Neural crest cell (in vitro differentiated cells): ENCODE measurements at regions not wholly inside any gene's neighbourhood (a gene's known extent, or its start where the extent isn't known, plus 50 kb on each side); places are given as distances from the start of the nearest gene placed in this dataset.

Experiments used
- DNase-seq: peaks from one replicate; pipeline ENCODE4 v3.0.0; 2021; ENCODE audit warnings: low read depth, mixed read lengths, low spot score
- H3K27ac Mint-ChIP-seq: one replicate; pipeline ENCODE4 v1.8.0; 2021; ENCODE audit warnings: mild to moderate bottlenecking, mixed read lengths; ENCODE audit not compliant: unreplicated experiment
- H3K27me3 Mint-ChIP-seq: 2 replicates; pipeline ENCODE4 v1.8.0; 2021; ENCODE audit warnings: low read depth, mild to moderate bottlenecking, mixed read lengths
- H3K36me3 Mint-ChIP-seq: 2 replicates; pipeline ENCODE4 v1.8.0; 2021; ENCODE audit warnings: low read depth, mild to moderate bottlenecking, mixed read lengths
- H3K4me1 Mint-ChIP-seq: 2 replicates; pipeline ENCODE4 v1.8.0; 2021; ENCODE audit warnings: mixed read lengths
- H3K4me3 Mint-ChIP-seq: one replicate; pipeline ENCODE4 v1.8.0; 2021; ENCODE audit warnings: mild to moderate bottlenecking, mixed read lengths
- H3K9me3 Mint-ChIP-seq: 2 replicates; pipeline ENCODE4 v1.8.0; 2021; ENCODE audit warnings: mixed read lengths
- TF ChIP-seq, protein P1 (sequence below): fragments of 200-600 bp; sonication (generic); conservative IDR thresholded peaks from 2 replicates; pipeline ENCODE4 v1.5.0; 2021; ENCODE audit warnings: antibody characterized with exemption, mild to moderate bottlenecking

DNA sequence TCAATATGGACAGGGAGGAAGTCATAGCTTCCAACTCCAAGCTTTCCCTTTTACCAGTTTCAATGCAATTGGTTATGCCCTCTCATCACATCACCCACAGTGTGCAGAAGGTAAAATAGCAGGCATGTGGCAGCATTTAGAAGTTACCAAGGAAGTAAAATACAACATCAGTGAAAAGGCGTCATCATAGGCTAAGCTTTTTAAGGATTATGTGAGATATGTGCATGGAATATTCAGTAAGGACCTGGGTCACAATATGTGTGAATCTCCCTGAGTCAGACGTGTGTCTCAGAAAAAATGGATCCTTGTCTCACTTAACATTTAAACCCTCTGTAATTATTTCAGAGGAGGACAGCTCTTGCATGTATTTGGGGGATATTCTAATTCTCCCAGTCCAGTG is 522.8 kb upstream of the POM121L12 start:
- no peaks in the 10 kb centered on the region for H3K36me3 Mint-ChIP-seq
- peaks cover 6% of the 10 kb centered on the region for H3K9me3 Mint-ChIP-seq
- H3K27ac Mint-ChIP-seq: no peak overlapping the region
- TF ChIP-seq, protein P1, sequence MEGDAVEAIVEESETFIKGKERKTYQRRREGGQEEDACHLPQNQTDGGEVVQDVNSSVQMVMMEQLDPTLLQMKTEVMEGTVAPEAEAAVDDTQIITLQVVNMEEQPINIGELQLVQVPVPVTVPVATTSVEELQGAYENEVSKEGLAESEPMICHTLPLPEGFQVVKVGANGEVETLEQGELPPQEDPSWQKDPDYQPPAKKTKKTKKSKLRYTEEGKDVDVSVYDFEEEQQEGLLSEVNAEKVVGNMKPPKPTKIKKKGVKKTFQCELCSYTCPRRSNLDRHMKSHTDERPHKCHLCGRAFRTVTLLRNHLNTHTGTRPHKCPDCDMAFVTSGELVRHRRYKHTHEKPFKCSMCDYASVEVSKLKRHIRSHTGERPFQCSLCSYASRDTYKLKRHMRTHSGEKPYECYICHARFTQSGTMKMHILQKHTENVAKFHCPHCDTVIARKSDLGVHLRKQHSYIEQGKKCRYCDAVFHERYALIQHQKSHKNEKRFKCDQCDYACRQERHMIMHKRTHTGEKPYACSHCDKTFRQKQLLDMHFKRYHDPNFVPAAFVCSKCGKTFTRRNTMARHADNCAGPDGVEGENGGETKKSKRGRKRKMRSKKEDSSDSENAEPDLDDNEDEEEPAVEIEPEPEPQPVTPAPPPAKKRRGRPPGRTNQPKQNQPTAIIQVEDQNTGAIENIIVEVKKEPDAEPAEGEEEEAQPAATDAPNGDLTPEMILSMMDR: no peak
- no peaks in the 10 kb centered on the region for H3K4me1 Mint-ChIP-seq
- H3K27me3 Mint-ChIP-seq: no peaks in the 10 kb centered on the region
- H3K4me3 Mint-ChIP-seq: no peak overlapping the region
- no peak for DNase-seq

DNA sequence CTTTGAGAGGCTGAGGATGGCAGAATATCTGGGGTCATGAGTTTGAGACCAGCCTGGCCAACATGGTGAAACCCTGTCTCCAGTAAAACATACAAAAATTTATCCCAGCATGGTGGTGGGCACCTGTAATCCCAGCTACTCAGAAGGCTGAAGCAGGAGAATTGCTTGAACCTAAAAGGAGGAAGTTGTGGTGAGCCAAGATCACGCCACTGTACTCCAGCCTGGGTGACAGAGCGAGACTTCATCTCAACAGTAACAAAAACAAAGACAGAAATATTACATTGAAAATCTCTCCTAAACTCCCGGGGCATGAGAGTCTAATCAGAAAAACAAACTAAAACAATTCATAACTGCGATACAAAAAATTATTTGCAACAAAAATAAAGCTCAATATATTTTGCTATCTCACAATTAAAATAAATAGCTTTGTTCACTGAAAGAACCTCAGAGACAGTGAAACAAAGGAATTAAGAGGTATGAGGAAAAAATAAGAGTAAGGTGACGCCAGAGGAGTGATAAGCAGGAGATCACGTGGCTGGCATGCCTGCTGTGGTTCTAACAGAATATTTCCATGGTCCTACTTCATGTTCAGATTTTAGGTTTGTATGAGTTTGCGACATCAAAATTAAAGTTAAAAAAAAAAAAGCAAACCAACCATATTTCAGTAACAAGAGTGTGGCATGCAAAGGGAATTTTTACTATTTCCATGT is 527.7 kb upstream of the POM121L12 start:
- H3K9me3 Mint-ChIP-seq: no peaks in the 10 kb centered on the region
- TF ChIP-seq, protein P1: no peak
- no peak for DNase-seq
- H3K4me3 Mint-ChIP-seq: no peak overlapping the region
- no peaks in the 10 kb centered on the region for H3K4me1 Mint-ChIP-seq
- no peaks in the 10 kb centered on the region for H3K27me3 Mint-ChIP-seq
- H3K27ac Mint-ChIP-seq: no peak overlapping the region
- H3K36me3 Mint-ChIP-seq: no peaks in the 10 kb centered on the region

DNA sequence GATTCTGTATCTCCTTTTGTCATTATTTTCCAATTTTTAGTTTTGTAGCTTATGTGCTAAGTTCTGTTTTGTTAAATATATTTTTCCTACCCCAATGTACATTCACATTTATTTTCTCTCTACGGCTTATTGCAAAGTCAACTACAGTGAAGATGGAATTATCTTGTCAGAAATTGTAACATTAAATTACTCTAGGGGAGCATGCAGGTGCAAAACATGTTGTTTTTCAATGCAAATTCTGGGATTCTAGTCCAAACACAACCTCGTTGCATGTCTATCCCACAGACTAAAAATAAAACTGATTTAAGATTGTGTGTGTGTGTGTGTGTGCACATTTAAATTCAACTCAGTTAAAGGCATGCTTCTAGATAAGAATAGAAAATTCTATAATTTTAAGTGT is 529.1 kb upstream of the POM121L12 start:
- Mint-ChIP-seq H3K9me3 (no peaks in the 10 kb centered on the region), H3K27me3 (no peaks in the 10 kb centered on the region), H3K36me3 (no peaks in the 10 kb centered on the region), H3K27ac (no peak overlapping the region), H3K4me3 (no peak overlapping the region), H3K4me1 (no peaks in the 10 kb centered on the region)
- DNase-seq: no peak
- TF ChIP-seq, protein P1: no peak

DNA sequence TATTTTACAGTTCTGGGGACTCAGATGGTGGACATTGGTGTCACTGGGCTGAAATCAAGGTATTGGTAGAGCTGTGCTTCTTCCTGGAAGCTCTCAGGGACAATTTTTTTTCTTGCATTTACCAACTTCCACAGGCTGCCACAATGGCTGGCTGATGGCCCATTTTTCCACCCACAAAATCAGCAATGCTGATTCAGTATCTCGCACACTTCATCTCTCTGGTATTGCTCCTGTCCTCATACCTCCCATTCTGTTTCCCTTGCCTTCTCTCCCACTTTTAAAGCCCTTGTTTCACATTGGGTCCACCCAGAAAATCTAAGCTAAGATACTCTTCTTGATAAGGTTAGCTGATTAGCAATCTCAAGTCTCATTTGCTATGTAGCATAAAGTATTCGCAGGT is 530.9 kb upstream of the POM121L12 start:
- TF ChIP-seq, protein P1: no peak
- no peaks in the 10 kb centered on the region for H3K4me1 Mint-ChIP-seq
- DNase-seq: no peak
- H3K36me3 Mint-ChIP-seq: no peaks in the 10 kb centered on the region
- no peaks in the 10 kb centered on the region for H3K9me3 Mint-ChIP-seq
- H3K27ac Mint-ChIP-seq: no peak overlapping the region
- no peaks in the 10 kb centered on the region for H3K27me3 Mint-ChIP-seq
- H3K4me3 Mint-ChIP-seq: no peak overlapping the region

DNA sequence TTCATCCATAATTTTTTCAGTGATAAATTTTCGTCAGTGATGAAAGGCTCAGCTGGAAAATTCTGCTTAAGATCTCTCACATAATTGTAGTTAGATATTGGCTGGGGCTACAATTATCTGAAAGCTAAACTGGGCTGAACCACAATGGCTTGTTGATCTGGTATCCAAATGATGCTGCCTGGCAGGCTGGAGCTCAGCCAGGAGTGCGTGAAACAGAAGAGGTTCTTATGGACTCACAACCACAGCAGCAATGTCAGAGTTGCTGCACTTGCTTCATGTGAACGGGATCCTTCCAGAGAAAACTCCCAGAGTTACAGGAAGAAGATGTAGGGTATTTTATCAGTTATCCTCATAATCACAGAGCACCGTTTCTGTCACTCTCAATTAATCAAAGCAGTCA is 533.2 kb upstream of the POM121L12 start:
- DNase-seq: no peak
- H3K27me3 Mint-ChIP-seq: no peaks in the 10 kb centered on the region
- TF ChIP-seq, protein P1: no peak
- H3K4me3 Mint-ChIP-seq: no peak overlapping the region
- no peaks in the 10 kb centered on the region for H3K9me3 Mint-ChIP-seq
- no peaks in the 10 kb centered on the region for H3K4me1 Mint-ChIP-seq
- no peak overlapping the region for H3K27ac Mint-ChIP-seq
- H3K36me3 Mint-ChIP-seq: no peaks in the 10 kb centered on the region
